Activated CD4-positive, alpha-beta T cell treated with anti-CD3 and anti-CD28 coated beads, Interleukin-2, amount 10 ng/mL, durations not matched to agents 24 days and 14 days (primary cell): ENCODE measurements at regions not wholly inside any gene's neighbourhood (a gene's known extent, or its start where the extent isn't known, plus 50 kb on each side); places are given as distances from the start of the nearest gene placed in this dataset.

ENCODE experiments used
- DNase-seq: peaks from one replicate; pipeline ENCODE4 v3.0.0; 2022
- H3K27ac Mint-ChIP-seq: one replicate; pipeline ENCODE4 v1.8.0; 2022; ENCODE audit warnings: mild to moderate bottlenecking, mixed read lengths
- H3K27me3 Mint-ChIP-seq: one replicate; pipeline ENCODE4 v1.8.0; 2022; ENCODE audit warnings: mixed read lengths
- H3K36me3 Mint-ChIP-seq: one replicate; pipeline ENCODE4 v1.8.0; 2022; ENCODE audit warnings: low read depth, mild to moderate bottlenecking, mixed read lengths
- H3K4me1 Mint-ChIP-seq: one replicate; pipeline ENCODE4 v1.8.0; 2021; ENCODE audit warnings: mixed read lengths
- H3K4me3 Mint-ChIP-seq: one replicate; pipeline ENCODE4 v1.8.0; 2022; ENCODE audit warnings: mild to moderate bottlenecking, moderate library complexity, mixed read lengths
- H3K9me3 Mint-ChIP-seq: one replicate; pipeline ENCODE4 v1.8.0; 2021; ENCODE audit warnings: mixed read lengths
- intact Hi-C: fragments of 100-400 bp; cut with micrococcal nuclease; formaldehyde crosslinking; loops from one replicate; pipeline ENCODE4 v1.15.1; 2023

- Mint-ChIP-seq H3K4me1 (peaks cover 72% of the 10 kb centered on the region), H3K36me3 (no peaks in the 10 kb centered on the region), H3K9me3 (no peaks in the 10 kb centered on the region), H3K27ac (peak overlapping the region; percentile 86), H3K27me3 (no peaks in the 10 kb centered on the region), H3K4me3 (peak overlapping the region; percentile 47)
- intact Hi-C loops, result loop anchor here (1.0 to 5.0 kb wide), 3 partner anchors 27 to 326 kb away; no protein-coding TSS in a partner anchor
- DNase-seq, result no peak
These were observed 71.4 kb upstream of the DUSP22 start for GRCh38 chr6:220721-221475.

GRCh38 chr6:221531-222349, 70.5 kb upstream of the DUSP22 start:
- Mint-ChIP-seq H3K27ac (peak overlapping the region; percentile 86), H3K36me3 (no peaks in the 10 kb centered on the region), H3K9me3 (no peaks in the 10 kb centered on the region), H3K4me3 (peak overlapping the region; percentile 47), H3K4me1 (peaks cover 73% of the 10 kb centered on the region), H3K27me3 (no peaks in the 10 kb centered on the region)
- intact Hi-C loops, result loop anchor here (1.0 to 5.0 kb wide), 3 partner anchors 27 to 326 kb away; no protein-coding TSS in a partner anchor
- no peak for DNase-seq

- no peak overlapping the region for H3K4me3 Mint-ChIP-seq
- no peaks in the 10 kb centered on the region for H3K9me3 Mint-ChIP-seq
- no peak for DNase-seq
- peaks cover 69% of the 10 kb centered on the region for H3K4me1 Mint-ChIP-seq
- no peaks in the 10 kb centered on the region for H3K36me3 Mint-ChIP-seq
- H3K27ac Mint-ChIP-seq, result no peak overlapping the region
- no peaks in the 10 kb centered on the region for H3K27me3 Mint-ChIP-seq
- intact Hi-C loops, result loop anchor here (5.0 kb wide), 1 partner anchor 325 kb away; no protein-coding TSS in a partner anchor
These were observed 69.8 kb upstream of the DUSP22 start for GRCh38 chr6:222468-222867.

- peak overlapping the region; percentile 7 for H3K27ac Mint-ChIP-seq
These were observed 69.2 kb upstream of the DUSP22 start for GRCh38 chr6:223136-223535.

GRCh38 chr6:223763-224162, 68.5 kb upstream of the DUSP22 start:
- intact Hi-C loops, result loop anchor here (2.0 to 5.0 kb wide), 4 partner anchors 13 to 324 kb away; no protein-coding TSS in a partner anchor
- peak overlapping the region; percentile 7 for H3K27ac Mint-ChIP-seq
- no peak for DNase-seq
- H3K27me3 Mint-ChIP-seq, result no peaks in the 10 kb centered on the region
- no peaks in the 10 kb centered on the region for H3K36me3 Mint-ChIP-seq
- H3K4me1 Mint-ChIP-seq, result peaks cover 68% of the 10 kb centered on the region
- no peak overlapping the region for H3K4me3 Mint-ChIP-seq
- no peaks in the 10 kb centered on the region for H3K9me3 Mint-ChIP-seq

More at GRCh38 chr6:223136-223535, 69.2 kb upstream of the DUSP22 start:
- intact Hi-C loops, result loop anchor here (5.0 kb wide), 1 partner anchor 324 kb away; no protein-coding TSS in a partner anchor
- no peaks in the 10 kb centered on the region for H3K9me3 Mint-ChIP-seq
- H3K4me3 Mint-ChIP-seq, result no peak overlapping the region
- H3K36me3 Mint-ChIP-seq, result no peaks in the 10 kb centered on the region
- H3K27me3 Mint-ChIP-seq, result no peaks in the 10 kb centered on the region
- peaks cover 69% of the 10 kb centered on the region for H3K4me1 Mint-ChIP-seq
- no peak for DNase-seq

- intact Hi-C loops, result loop anchor here (2.0 to 5.0 kb wide), 4 partner anchors 14 to 323 kb away; no protein-coding TSS in a partner anchor
- no peaks in the 10 kb centered on the region for H3K27me3 Mint-ChIP-seq
- DNase-seq, result no peak
- peak overlapping the region; percentile 97 for H3K27ac Mint-ChIP-seq
- peak overlapping the region; percentile 23 for H3K4me3 Mint-ChIP-seq
- no peaks in the 10 kb centered on the region for H3K36me3 Mint-ChIP-seq
- no peaks in the 10 kb centered on the region for H3K9me3 Mint-ChIP-seq
- H3K4me1 Mint-ChIP-seq, result peaks cover 68% of the 10 kb centered on the region
These were observed 67.9 kb upstream of the DUSP22 start for GRCh38 chr6:224350-224749.

- H3K27ac Mint-ChIP-seq, result peak overlapping the region; percentile 97
- DNase-seq, result peak; percentile 88
- intact Hi-C loops, result loop anchor here (1.0 to 5.0 kb wide), 9 partner anchors 10 to 274 kb away; partner anchors contain the start of genes DUSP22 and IRF4
- no peaks in the 10 kb centered on the region for H3K36me3 Mint-ChIP-seq
- peaks cover 67% of the 10 kb centered on the region for H3K4me1 Mint-ChIP-seq
- H3K9me3 Mint-ChIP-seq, result no peaks in the 10 kb centered on the region
- H3K4me3 Mint-ChIP-seq, result peak overlapping the region; percentile 74
- no peaks in the 10 kb centered on the region for H3K27me3 Mint-ChIP-seq
These were observed 67.1 kb upstream of the DUSP22 start for GRCh38 chr6:225121-225721.

GRCh38 chr6:225907-226306, 66.4 kb upstream of the DUSP22 start:
- intact Hi-C loops, result loop anchor here (1.0 to 5.0 kb wide), 9 partner anchors 10 to 273 kb away; partner anchors contain the start of genes DUSP22 and IRF4
- Mint-ChIP-seq H3K4me1 (peaks cover 67% of the 10 kb centered on the region), H3K4me3 (peak overlapping the region; percentile 74), H3K9me3 (no peaks in the 10 kb centered on the region), H3K36me3 (no peaks in the 10 kb centered on the region), H3K27ac (peak overlapping the region; percentile 97), H3K27me3 (no peaks in the 10 kb centered on the region)
- DNase-seq, result no peak

- Mint-ChIP-seq H3K4me1 (peaks cover 64% of the 10 kb centered on the region), H3K27me3 (no peaks in the 10 kb centered on the region), H3K36me3 (no peaks in the 10 kb centered on the region), H3K27ac (peak overlapping the region; percentile 97), H3K9me3 (no peaks in the 10 kb centered on the region), H3K4me3 (peak overlapping the region; percentile 74)
- DNase-seq, result no peak
- intact Hi-C loops, result loop anchor here (5.0 kb wide), 1 partner anchor 221 kb away; no protein-coding TSS in a partner anchor
These were observed 65.7 kb upstream of the DUSP22 start for GRCh38 chr6:226516-227073.

- no peak for DNase-seq
- H3K4me3 Mint-ChIP-seq, result no peak overlapping the region
- peaks cover 61% of the 10 kb centered on the region for H3K4me1 Mint-ChIP-seq
- intact Hi-C loops, result loop anchor here (5.0 kb wide), 1 partner anchor 220 kb away; no protein-coding TSS in a partner anchor
- no peaks in the 10 kb centered on the region for H3K27me3 Mint-ChIP-seq
- H3K9me3 Mint-ChIP-seq, result no peaks in the 10 kb centered on the region
- H3K27ac Mint-ChIP-seq, result peak overlapping the region; percentile 58
- no peaks in the 10 kb centered on the region for H3K36me3 Mint-ChIP-seq
These were observed 65.1 kb upstream of the DUSP22 start for GRCh38 chr6:227074-227782.

- no peaks in the 10 kb centered on the region for H3K27me3 Mint-ChIP-seq
- H3K36me3 Mint-ChIP-seq, result no peaks in the 10 kb centered on the region
- no peak overlapping the region for H3K4me3 Mint-ChIP-seq
- no peaks in the 10 kb centered on the region for H3K9me3 Mint-ChIP-seq
- peaks cover 61% of the 10 kb centered on the region for H3K4me1 Mint-ChIP-seq
- no peak overlapping the region for H3K27ac Mint-ChIP-seq
- DNase-seq, result no peak
- intact Hi-C loops, result loop anchor here (5.0 kb wide), 1 partner anchor 219 kb away; no protein-coding TSS in a partner anchor
These were observed 64.4 kb upstream of the DUSP22 start for GRCh38 chr6:227812-228338.

- Mint-ChIP-seq H3K9me3 (no peaks in the 10 kb centered on the region), H3K27me3 (no peaks in the 10 kb centered on the region), H3K4me3 (no peak overlapping the region), H3K4me1 (peaks cover 58% of the 10 kb centered on the region), H3K36me3 (no peaks in the 10 kb centered on the region), H3K27ac (no peak overlapping the region)
- no peak for DNase-seq
- intact Hi-C loops, result loop anchor here (5.0 kb wide), 1 partner anchor 218 kb away; no protein-coding TSS in a partner anchor
These were observed 63.2 kb upstream of the DUSP22 start for GRCh38 chr6:228881-229651.
